ENCODE measurements at regions not wholly inside any gene's neighbourhood (a gene's known extent, or its start where the extent isn't known, plus 50 kb on each side); places are given as distances from the start of the nearest gene placed in this dataset.

DNA sequence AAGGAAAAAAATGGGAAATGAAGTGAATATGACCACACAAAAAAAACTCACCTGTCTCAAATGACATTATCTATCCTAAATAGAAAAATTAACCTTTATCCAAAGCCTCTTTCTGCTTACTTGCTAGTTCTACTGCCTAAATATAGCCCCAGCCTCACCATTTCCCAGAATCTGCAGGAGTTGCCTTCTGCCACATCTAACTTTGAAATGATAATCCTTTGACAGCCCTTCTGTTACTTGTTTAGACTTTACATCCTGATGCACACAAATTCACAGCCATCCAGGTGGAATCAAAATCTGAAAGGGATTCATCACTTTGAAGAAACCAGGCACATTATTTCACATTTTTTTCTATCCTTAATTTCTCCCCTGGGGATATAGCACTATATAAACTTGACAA, 1356.2 kb upstream of the NXPH2 start:
- TF ChIP-seq, protein P1, sequence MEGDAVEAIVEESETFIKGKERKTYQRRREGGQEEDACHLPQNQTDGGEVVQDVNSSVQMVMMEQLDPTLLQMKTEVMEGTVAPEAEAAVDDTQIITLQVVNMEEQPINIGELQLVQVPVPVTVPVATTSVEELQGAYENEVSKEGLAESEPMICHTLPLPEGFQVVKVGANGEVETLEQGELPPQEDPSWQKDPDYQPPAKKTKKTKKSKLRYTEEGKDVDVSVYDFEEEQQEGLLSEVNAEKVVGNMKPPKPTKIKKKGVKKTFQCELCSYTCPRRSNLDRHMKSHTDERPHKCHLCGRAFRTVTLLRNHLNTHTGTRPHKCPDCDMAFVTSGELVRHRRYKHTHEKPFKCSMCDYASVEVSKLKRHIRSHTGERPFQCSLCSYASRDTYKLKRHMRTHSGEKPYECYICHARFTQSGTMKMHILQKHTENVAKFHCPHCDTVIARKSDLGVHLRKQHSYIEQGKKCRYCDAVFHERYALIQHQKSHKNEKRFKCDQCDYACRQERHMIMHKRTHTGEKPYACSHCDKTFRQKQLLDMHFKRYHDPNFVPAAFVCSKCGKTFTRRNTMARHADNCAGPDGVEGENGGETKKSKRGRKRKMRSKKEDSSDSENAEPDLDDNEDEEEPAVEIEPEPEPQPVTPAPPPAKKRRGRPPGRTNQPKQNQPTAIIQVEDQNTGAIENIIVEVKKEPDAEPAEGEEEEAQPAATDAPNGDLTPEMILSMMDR (IDR thresholded peaks at IDR 0.05; ENCODE audit: insufficient read depth, low read length, poor library complexity, severe bottlenecking), result no peak
- TF ChIP-seq EZH2phosphoT487 (conservative IDR thresholded peaks at IDR 0.05; ENCODE audit: low read length), result no peak
